Pancreas (tissue), 10 donors: ENCODE measurements at regions not wholly inside any gene's neighbourhood (a gene's known extent, or its start where the extent isn't known, plus 50 kb on each side); places are given as distances from the start of the nearest gene placed in this dataset.

ENCODE experiments used
- ATAC-seq, 4 donors: fragments of 200-7000 bp; cut with Tn5 transposase; one replicate each; pipeline versions ENCODE4 v1.8.0 to v1.9.1; 2020; ENCODE audit warnings: mild to moderate bottlenecking in 4 of 4, moderate library complexity in 4 of 4
- DNase-seq, 6 donors: peaks; one replicate each; pipeline ENCODE4 v3.0.0-alpha.2; 2020
- FAIRE-seq: peaks from 2 replicates; lab custom pipeline; 2012; peaks lifted over from hg19 to GRCh38; lab: Jason Lieb, UNC
- H3K27ac ChIP-seq, 4 donors: fragments of 200-600 bp; sonication (generic); 1 replicate in 3 of 4; 2 replicates in 1 of 4; pipeline versions ENCODE4 v1.5.0 to v1.8.0; 2020
- H3K27me3 ChIP-seq, 4 donors: fragments of 200-600 bp; one replicate each; pipeline ENCODE4 v1.8.0; 2021
- H3K36me3 ChIP-seq, 3 donors: fragments of 200-600 bp; sonication (generic) in 1 of 3; one replicate each; pipeline versions ENCODE4 v1.5.0 to v1.8.0; 2020 to 2021
- H3K4me1 ChIP-seq, 3 donors: fragments of 200-600 bp; one replicate each; pipeline ENCODE4 v1.8.0; 2021
- H3K4me3 ChIP-seq, 4 donors: fragments of 200-600 bp; sonication (generic) in 2 of 4; one replicate each; pipeline versions ENCODE4 v1.5.0 to v1.8.0; 2020 to 2021
- H3K9me3 ChIP-seq, 4 donors: fragments of 200-600 bp; one replicate each; pipeline ENCODE4 v1.8.0; 2021
- WGBS, 2 donors: extraction: QIAGEN DNeasy Blood & Tissue Kit; methylation state at CpG; one replicate each; pipeline ENCODE4 v1.1.7; 2013; 5-methylcytosine and 5-hydroxymethylcytosine counted together
- intact Hi-C, 3 donors: fragments of 100-400 bp; cut with DNase I; formaldehyde crosslinking; loops; one replicate each; pipeline versions ENCODE4 v1.11.1 to v1.14.2; 2022
- TF ChIP-seq, protein P1 (sequence below), 4 donors: fragments of 200-600 bp; sonication (generic) in 3 of 4; IDR thresholded peaks; one replicate each; pipeline versions ENCODE4 v1.5.0 to v1.8.0; 2021; ENCODE audit warnings: antibody characterized with exemption in 4 of 4
- donor health status: healthy with polysubstance abuse.
- donor health status: DM: no; HTN: no; CAD: no; lungs with moderate emphysema.
- donor health status: DM: no; HTN: no; CAD: no.
- donor health status: control.
- donor health status: control.
- donor health status: Bipolar disorder and iron deficiency.
- donor health status: DM: yes; HTN: yes; CAD: no.
- donor health status: DM: no; HTN: no; CAD: no.
- donor health status: DM: no; HTN: no; CAD: no.
- donor health status: DM: yes; HTN: yes; CAD: no.

DNA sequence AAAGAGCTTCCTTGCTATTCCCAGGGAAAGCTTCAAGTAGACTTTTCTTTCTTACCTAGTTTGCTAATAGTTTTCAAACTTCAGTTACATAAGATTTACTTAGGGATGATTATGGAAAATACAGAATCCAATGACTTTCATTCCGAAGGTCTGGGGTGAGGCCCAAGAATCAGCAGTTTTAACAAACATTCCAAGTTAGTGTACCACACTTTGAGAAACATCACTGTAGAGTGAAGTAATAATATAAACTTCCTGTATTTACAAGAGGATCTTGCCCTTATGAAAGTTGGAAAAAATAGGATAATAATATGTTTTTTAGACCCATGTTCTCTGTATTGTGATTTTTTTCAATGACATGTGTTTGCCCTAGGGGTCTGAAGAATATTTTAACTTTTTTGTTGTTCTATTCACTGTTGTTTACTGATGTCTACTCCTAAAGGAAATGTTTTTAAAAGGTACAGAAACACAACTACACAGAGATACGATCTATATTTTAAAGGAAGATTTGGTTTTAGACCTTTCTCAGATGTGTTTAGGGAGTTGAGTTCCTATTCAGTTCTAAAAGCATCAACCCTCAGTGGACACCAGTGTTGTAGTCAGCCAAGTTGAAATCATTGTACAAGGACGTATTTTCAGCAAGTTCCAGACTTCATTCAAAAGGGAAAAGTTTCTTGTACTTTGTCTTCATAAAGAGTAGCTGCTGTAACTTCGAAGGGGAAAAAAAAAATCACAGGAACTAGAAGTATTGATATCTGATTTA is 295.8 kb upstream of the SLC7A11 start:
- ATAC-seq (no peak), FAIRE-seq (no peak), DNase-seq (no peak)
- no peaks in the 10 kb centered on the region for H3K9me3 ChIP-seq
- intact Hi-C loops = no loop called here
- no peak overlapping the region for H3K4me3 ChIP-seq
- H3K27me3 ChIP-seq = no peaks in the 10 kb centered on the region
- H3K36me3 ChIP-seq = no peaks in the 10 kb centered on the region
- H3K4me1 ChIP-seq = no peaks in the 10 kb centered on the region
- TF ChIP-seq, protein P1, sequence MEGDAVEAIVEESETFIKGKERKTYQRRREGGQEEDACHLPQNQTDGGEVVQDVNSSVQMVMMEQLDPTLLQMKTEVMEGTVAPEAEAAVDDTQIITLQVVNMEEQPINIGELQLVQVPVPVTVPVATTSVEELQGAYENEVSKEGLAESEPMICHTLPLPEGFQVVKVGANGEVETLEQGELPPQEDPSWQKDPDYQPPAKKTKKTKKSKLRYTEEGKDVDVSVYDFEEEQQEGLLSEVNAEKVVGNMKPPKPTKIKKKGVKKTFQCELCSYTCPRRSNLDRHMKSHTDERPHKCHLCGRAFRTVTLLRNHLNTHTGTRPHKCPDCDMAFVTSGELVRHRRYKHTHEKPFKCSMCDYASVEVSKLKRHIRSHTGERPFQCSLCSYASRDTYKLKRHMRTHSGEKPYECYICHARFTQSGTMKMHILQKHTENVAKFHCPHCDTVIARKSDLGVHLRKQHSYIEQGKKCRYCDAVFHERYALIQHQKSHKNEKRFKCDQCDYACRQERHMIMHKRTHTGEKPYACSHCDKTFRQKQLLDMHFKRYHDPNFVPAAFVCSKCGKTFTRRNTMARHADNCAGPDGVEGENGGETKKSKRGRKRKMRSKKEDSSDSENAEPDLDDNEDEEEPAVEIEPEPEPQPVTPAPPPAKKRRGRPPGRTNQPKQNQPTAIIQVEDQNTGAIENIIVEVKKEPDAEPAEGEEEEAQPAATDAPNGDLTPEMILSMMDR (IDR thresholded peaks at IDR 0.05) = no peak
- H3K27ac ChIP-seq = no peak overlapping the region
- WGBS, 2 donors = 59 to 75% methylated on average over 4 of the region's 4 CpGs

DNA sequence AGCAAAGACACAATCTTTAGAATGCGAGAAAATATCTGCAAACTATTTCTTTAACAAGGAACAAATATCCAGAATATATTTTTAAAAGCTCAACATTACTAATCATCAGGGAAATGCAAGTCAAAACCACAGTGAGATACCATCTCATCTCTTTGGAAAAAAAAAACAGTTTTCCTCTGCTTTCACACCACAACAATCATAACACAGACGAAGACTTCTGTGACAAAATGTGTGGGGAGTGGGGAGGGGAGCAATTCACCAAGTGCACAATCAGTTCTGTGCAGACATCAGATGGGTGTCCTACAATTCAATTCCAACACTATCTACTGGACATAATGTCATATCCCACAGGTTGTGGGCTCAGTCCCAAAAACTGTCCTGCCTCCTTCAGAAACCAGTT is 293.2 kb upstream of the SLC7A11 start:
- Histone ChIP-seq H3K4me3 (no peak overlapping the region), H3K27me3 (no peaks in the 10 kb centered on the region), H3K36me3 (no peaks in the 10 kb centered on the region), H3K4me1 (no peaks in the 10 kb centered on the region), H3K9me3 (peaks cover 0 to 4% (median 0%) of the 10 kb centered on the region in 4 donors), H3K27ac (no peak overlapping the region)
- TF ChIP-seq, protein P1 (IDR thresholded peaks at IDR 0.05) = no peak
- ATAC-seq (no peak), FAIRE-seq (no peak), DNase-seq (no peak)
- WGBS, 2 donors = 65 to 81% methylated on average over 2 of the region's 2 CpGs
- intact Hi-C loops = no loop called here

DNA sequence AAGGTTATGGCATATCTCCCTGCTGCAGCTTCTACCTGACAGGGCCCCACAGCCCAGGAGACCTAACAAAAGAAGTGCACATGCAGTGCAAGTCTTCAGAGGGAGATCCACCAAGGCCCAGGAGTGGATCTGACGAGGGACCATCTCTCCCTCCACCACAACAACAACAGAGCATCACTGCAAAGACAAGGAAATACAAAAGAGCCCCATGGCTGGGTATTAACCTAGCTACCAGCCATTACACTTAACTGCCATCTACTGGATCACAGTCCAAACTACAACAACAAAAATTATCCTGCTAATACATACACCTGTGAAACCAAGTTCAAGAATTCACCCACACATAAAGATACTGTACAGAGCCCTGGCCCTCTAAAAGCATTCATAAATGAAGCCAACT is 280.2 kb upstream of the SLC7A11 start:
- 73 to 84% methylated on average over 1 of the region's 1 CpG for WGBS, 2 donors
- ATAC-seq (peak in 2 of 4 donors; percentile 45 to 56), FAIRE-seq (no peak), DNase-seq (no peak)
- no peaks in the 10 kb centered on the region for H3K27me3 ChIP-seq
- intact Hi-C loops = no loop called here
- H3K4me3 ChIP-seq = no peak overlapping the region
- H3K9me3 ChIP-seq = no peaks in the 10 kb centered on the region
- H3K36me3 ChIP-seq = no peaks in the 10 kb centered on the region
- H3K4me1 ChIP-seq = no peaks in the 10 kb centered on the region
- H3K27ac ChIP-seq = no peak overlapping the region
- TF ChIP-seq, protein P1 (IDR thresholded peaks at IDR 0.05) = no peak

GRCh38 chr4:138521809-138522208 is 279.7 kb upstream of the SLC7A11 start:
- H3K36me3 ChIP-seq = no peaks in the 10 kb centered on the region
- H3K4me3 ChIP-seq = no peak overlapping the region
- no peaks in the 10 kb centered on the region for H3K4me1 ChIP-seq
- no peak for FAIRE-seq
- H3K9me3 ChIP-seq = no peaks in the 10 kb centered on the region
- DNase-seq = peak in 1 of 6 donors; percentile 23
- H3K27me3 ChIP-seq = no peaks in the 10 kb centered on the region
- H3K27ac ChIP-seq = no peak overlapping the region
- intact Hi-C loops = no loop called here
- TF ChIP-seq, protein P1 (IDR thresholded peaks at IDR 0.05) = no peak
- no peak for ATAC-seq
- WGBS, 2 donors = 68 to 72% methylated on average over 4 of the region's 4 CpGs

GRCh38 chr4:138519436-138519835 is 277.3 kb upstream of the SLC7A11 start:
- Histone ChIP-seq H3K9me3 (no peaks in the 10 kb centered on the region), H3K36me3 (no peaks in the 10 kb centered on the region), H3K27ac (no peak overlapping the region), H3K4me1 (no peaks in the 10 kb centered on the region), H3K4me3 (no peak overlapping the region), H3K27me3 (no peaks in the 10 kb centered on the region)
- WGBS, 2 donors = 26 to 31% methylated on average over 2 of the region's 2 CpGs
- FAIRE-seq (no peak), ATAC-seq (no peak), DNase-seq (no peak)
- intact Hi-C loops = no loop called here
- TF ChIP-seq, protein P1 (IDR thresholded peaks at IDR 0.05) = no peak
